ENCODE measurements at regions not wholly inside any gene's neighbourhood (a gene's known extent, or its start where the extent isn't known, plus 50 kb on each side); places are given as distances from the start of the nearest gene placed in this dataset.

DNA sequence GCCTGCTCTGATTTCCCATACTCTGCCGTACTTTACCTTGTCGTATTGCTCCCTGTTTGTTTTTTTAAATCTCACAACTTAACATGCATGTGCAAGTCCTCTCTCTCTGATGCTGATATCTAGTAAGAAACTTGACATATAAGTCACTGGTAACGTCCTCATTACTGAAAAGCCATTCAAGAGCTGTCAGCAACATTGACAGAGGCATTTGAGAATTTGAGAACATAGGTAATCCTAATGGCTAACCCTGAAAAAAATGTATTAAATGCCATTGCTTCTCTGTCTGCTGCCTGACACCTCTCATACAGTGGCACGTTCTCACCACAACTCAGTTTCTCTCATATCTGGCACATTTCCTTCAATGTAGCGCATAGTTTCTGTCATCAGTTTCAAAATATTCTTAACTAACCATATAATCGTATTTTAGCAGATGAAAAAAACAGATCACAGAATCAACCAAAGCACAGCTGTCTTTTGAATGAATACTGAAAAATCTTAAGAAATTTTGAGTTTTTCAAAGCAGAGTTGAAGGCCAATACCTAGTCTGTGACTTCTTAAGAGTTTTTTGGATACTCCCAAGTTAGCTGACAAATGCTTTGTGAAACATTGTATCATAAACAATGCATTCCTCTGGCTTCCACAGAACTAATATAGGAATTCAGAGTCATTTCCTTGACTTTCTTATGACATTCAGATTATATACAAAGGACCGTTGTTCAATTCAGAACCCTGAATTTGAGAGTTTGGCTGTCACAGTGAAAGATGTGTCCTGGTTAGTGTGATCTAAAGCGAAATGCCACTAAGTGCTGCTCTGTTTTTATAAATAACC is 996.4 kb downstream of the C4orf33 start:
- DNase-seq: no peak

DNA sequence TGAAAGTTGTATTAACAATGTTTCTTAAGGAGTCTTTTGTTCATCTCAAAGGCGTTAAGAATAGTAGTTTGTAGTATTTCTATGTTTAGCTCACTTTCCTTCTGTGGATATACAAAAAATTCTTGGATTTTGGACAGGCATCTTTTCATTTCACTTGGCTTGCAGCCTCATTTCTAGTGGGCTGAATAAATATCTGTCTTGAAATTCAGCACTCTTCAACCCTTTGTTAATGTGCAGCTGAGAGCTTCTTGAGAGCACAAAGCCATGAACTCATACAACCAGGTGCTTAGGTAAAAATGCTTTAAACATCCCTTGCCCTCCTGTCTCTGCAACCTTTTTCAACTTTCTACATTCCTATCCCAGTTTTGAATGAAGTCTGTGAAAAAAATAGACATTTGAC is 1003.2 kb downstream of the C4orf33 start:
- no peak for DNase-seq

DNA sequence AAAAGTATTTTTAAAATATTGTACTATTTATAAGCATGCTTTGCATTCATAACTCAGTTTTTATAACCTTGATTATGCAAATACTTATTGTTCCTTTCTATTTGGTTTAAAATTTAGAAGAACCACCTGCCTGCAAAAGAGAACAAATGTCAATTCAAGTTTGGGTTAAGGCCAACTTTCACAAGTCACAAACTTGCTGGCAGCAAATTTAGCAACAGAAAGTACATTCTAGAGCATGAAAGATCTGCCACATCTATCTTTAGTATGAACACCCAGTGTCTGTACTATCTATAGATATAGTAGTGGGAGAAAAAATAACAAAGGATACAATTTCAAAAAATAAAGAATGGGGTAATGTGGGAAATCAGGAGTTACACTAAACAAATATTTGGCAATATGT is 1014.2 kb downstream of the C4orf33 start:
- DNase-seq: peak; percentile 62

DNA sequence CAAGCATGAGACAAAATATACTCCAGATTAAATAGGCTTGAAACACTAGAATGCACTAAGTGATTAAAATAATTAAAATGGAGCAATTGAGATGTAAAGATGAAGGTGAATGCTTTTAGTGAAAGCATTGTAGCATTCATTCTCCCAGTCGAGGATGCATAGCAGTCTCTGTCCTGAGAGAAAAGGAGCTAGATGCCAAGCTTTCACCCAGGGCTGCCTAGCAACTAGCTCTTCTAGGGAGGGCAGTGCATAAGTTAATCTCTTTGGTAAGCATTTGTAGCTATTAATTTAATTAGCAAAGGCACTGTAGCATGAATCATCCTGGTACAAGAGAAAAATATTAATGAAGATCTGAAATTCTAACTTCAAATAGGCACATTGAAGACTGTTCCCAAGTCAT is 1014.8 kb downstream of the C4orf33 start:
- peak; percentile 5 for DNase-seq

DNA sequence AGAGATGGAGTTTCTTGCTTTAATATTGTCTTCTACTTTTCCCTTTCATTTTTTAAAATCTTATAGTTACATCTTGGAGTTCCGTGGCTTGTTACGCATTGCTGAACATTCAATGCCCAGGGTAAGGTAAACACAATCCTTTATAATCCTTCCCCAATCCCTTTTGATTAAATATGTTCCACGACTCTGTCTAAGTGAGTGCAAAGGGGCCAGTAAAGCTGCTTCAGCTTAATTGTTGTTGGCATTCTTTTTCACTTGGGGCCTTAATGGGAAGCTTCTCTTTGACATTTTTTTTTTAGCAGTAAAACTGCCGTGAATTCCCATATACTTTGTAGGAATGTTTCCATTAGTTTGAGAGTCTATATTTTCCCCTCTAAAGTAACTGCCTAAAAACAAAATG is 1028.1 kb downstream of the C4orf33 start:
- DNase-seq: no peak

DNA sequence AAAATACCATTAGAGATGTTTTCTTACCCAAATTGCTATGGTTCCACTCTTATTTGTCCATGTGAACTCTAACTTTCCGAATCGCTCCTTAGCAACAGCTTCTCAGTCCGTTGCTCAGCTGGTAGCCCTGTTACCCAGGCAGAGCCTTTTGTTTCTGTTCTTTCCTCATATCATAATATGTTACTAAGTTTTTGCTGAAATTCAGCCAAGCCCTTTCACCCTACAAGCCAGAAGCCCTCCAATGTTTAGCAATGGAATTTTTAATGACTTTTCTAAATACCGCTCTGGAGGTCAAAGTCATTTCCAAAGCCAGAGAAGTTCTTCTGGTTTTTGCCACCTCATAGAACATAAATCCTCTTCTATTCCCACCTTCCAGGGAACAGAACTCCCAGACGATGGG is 1029.5 kb downstream of the C4orf33 start:
- no peak for DNase-seq

DNA sequence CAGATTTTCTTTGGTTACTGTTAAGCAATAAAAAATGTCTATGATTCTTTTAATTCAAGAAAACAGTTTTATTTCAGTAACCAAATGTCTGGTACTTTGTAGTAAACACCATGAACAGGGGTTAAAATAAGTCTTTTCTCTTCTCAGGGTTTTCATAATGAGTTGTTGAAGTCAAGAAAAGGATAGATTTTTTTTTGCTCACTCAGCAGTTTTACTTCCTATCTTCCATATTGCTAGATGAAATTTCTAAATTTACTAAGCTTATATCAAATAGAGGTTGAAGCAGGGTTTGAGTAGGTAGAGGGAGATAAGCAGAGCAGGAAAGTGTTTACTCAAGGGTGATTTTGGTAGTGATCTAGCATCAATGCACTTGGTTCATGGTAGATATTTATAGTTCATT is 1031.3 kb downstream of the C4orf33 start:
- DNase-seq: no peak

DNA sequence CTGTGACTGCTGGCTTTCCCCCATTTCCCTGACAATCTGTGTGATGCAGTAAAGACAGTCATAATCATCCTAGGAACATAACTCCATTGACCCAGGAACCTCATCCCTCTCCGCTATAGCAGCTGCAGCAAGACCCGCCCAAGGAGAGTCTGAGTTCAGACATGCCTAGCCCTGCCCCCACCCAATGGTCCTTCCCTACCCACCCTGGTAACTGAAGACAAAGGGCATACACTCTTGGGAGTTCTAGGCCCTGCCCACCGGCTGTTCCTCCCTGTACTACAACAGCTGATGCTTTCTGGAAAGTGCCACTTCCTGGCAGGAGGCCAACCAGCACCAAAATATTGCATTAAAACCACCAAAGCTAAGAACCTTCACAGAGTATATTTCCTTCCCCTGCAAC is 1035.6 kb downstream of the C4orf33 start:
- no peak for DNase-seq

DNA sequence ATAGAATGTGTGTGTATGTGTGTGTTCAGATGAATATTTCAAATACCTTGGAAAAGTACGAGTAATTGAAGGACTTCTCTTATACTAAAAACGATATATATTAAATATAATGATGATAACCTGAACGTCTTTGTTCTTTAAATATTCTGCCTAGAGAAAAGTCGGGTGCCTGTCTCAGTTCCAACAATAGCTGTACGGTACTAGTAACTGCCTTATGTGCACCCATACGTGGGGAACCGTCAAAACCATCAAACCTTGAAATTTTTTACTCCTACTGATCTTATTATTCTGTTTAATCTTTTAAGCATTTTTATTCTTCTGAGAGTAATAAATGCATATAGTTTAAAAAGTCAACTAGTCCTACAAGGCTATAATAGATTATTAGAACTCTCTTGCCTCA is 1045.7 kb downstream of the C4orf33 start:
- DNase-seq: no peak

DNA sequence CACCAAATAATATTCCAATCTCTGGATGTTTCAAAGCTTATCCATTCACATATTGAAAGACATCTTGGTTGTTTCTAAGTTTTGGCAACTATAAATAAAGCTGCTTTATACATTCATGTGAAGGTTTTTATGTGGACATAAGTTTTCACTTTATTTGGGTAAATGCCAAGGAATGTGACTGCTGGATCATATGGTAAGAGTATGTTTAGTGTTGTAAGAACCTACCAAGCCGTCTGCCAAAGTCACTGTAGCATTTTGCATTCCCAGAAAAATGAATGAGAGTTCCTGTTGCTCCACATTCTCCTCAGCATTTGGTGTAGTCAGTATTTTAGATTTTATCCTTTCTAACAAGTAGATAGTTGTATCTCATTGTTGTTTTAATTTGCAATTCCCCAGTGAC is 1047.7 kb downstream of the C4orf33 start:
- no peak for DNase-seq

DNA sequence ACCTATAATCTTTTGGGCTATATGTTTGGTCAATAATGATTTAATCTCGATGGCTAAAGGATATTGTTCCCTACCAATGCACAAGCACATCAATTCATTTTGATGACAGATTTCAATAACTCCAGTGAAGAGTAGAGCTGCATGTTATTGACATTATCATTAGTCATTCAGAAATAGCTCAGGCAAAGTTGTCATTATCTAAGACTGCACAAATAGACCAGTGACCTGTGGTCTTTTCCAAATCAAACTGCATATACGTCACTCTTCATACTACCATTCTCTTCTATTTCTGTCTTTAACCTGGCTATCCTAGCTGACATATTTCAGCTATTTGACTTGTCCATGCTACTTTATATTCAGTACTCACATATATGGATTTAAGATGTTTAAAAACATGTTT is 1050.8 kb downstream of the C4orf33 start:
- no peak for DNase-seq

DNA sequence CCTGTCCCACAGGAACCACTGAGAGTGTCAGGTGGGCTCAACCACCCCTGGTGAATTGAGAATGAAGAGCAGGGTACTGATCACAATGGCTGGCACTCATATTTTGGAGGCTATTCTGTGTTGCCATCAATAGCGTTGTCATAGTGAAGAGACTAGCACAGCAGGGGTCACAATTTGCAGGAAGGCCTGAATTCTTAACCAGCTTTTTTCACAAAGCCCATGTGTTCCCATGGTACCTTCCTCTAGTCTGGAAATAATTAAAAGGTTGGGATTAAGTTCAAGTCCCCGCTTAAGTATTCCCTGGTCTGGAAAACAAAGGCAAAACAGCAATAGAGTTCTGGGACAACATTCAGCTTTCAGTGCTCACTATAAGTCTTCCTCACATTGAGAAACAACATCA is 1051.7 kb downstream of the C4orf33 start:
- DNase-seq: no peak

DNA sequence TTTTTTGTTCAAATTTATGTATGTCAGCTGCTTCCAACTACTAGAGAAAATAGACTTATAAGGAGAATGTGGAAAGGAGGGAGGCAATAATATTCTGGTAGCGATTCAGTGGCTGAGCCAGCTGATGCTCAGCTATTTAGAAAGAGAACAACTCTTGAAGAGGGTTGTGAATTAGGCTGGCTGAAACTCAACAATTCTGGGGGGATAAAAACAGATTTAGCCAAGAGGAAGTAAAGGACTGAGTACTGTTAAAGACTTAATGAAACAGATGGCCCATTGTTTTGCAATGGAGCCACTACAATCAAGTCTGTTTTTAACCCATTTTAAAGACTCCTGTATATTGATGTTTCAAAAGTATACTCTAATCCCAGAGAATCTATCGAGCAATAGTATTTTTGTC is 1058.9 kb downstream of the C4orf33 start:
- DNase-seq: no peak

DNA sequence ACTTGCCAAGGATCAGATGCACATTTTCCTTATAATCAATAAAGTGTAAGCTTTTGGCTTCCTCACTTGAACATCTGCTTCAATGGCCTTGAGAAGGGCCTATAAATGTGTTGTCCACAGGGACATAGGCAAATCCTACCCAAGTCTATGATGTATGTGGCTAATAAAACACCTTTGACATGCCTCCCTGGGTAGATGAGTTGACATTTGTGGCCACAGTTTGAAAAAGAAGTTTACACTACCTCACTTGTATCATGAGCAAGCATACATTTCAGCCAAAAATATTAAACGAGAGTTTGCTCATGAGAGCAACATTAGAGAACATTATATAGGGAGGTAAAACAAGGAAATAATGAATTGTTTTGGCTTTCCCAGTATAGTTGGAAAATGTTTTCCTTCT is 1067.7 kb downstream of the C4orf33 start:
- DNase-seq: no peak

DNA sequence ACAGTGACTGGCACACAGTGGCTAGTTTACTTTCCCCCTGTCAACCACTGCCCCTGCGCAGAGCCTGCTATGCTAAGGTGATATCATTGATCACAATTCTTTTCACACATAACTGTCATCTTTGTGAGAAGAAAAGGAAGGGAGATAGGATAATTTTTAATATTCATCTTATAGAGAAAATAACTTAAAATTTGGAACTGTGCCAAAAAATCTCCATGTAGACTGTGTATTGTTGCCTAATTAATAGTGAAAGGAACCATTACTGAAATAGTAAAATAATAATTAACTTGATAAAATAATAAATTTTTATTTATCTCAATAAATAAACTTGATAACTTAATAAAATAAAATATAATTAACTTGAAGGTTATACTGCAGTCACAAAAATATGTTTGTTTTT is 1069.4 kb downstream of the C4orf33 start:
- no peak for DNase-seq

DNA sequence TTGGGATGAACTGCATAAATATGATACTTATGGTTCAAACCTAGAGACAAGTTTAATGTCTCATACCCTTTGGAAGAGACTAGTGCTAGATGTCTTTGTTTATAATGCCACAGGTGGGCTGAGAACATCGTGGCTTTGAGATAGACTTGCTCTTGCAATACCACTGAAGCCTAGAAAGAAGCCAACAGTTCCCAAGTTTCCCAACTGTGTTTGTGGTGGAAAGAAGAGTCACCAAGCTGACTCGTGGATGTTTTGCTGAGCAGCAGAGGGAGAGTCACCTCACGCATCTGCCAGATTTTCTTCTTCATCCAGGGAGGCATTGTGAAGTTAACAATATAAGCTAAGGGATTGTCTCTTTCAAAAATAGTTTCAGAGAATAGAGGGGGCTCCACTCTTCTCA is 1076.2 kb downstream of the C4orf33 start:
- DNase-seq: no peak

DNA sequence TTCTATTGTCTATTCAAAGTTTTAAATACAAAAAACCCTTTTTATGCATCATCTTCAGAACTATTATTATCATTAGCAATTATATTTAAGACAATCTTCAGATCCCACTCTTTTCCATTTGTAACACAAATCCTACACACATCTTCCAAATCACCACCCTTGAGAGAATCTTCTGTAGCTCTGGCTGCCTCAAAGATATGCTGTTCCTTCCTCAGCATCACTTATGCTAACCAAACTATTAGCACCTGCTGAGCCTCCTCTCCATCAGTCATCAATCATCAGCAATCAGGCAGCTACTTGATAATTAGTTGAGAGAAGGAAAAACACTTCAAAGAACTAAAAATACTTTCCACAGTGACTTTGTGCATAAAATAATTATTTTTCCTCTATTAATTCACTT is 1082.2 kb downstream of the C4orf33 start:
- no peak for DNase-seq

DNA sequence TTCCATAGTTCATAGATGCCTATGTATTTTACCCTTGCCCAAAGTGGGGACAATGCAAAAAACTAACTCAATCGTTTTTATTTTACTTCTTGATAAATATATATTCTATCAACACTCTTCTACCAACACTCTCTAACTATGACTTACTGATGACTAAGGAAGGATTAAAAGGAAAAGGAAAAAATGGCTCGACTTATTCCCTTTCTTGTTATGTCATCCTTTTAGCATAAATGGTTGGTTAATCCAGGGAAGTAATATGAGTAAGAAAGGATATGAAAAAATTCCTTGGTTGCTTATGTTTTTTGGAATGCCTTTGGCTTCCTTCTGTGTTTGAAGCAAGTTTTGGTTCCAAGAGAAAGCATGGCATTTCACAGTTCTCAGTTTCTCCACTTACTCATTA is 1087.1 kb downstream of the C4orf33 start:
- no peak for DNase-seq

DNA sequence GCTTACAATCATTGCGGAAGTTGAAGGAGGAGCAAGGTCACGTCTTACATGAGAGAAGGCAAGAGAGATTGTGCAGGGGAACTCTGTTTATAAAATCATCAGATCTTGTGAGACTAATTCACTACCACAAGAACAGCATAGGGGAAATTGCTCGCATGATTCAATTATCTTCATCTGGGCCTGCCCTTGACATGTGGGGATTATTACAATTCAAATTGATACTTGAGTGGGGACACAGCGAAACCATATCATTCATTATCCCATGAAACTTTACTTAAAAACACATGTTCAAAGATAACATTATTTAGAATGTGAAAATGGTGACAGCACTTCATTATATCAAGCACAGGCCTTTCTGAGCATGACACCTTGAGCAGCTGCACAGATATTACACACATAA is 1087.8 kb downstream of the C4orf33 start:
- no peak for DNase-seq

DNA sequence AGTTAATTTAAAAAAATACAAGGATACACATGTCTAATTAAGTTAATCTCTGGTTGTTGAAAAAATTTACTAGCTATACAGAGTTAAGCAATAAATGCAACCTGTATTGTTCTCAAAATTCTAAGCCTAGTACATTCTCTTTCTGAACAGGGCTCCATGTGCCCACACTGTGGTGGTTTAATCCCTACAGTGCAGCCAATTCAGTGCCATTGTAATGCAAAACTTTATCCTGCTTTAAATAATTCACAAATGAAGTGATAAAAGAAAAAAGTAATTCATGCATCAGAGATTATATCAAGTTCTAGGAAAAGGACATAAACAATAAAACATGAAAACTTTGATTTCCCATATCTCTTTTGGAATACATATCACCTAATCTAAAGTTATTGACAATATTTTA is 1089.2 kb downstream of the C4orf33 start:
- no peak for DNase-seq

DNA sequence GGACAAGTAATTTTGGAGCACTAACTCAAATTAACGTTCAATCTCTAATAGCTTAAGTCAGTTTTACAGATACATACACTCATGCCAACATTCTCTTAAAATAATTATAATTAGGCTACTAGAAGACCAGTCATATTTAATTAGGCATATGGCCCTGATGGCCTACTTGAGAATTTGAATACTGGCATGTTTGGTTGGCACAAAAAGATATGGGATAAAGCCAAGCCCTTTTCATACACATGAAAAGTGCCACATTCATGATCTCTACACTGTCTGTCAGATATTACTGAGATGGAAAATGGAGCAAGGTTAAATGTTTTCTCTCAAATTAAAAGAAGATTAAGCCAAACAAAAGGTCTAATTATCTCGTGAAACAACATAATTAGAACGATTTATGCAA is 1091.0 kb downstream of the C4orf33 start:
- DNase-seq: no peak

DNA sequence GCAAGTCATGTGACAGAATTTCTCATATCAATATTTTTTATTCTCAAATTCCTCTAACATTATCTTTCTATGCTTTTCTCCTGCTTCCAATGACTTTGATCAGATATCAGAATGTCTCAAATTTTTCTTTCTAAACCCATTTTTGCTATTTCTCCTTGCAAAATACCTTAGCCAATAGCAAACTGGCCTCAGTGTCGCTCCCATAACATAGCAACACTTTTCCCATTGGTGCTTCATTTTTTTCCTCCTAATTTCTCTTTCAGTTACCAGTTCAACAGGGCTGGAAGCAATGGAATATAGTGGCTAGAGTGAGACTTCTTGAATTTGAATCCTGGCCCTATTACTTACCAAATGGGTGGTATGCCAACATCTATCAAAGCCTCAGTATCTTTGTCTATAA is 1091.6 kb downstream of the C4orf33 start:
- DNase-seq: no peak

DNA sequence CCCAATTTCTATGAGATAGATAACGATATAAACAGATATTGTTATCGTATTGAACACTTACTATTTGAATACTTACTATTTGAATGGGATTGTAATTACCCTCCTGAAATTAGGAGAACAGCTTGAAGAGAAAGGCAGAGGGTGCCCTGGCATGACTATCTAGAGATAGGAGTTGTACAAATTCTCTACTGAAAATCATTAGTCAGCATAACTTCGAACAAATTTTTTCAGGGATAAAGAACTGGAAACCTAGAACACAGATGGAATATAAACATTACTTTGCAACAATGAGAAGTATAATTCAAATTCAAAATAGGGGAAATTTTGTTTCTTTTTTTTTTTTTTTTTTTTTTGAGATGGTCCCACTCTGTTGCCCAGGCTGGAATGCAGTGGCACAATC is 1096.8 kb downstream of the C4orf33 start:
- DNase-seq: no peak

DNA sequence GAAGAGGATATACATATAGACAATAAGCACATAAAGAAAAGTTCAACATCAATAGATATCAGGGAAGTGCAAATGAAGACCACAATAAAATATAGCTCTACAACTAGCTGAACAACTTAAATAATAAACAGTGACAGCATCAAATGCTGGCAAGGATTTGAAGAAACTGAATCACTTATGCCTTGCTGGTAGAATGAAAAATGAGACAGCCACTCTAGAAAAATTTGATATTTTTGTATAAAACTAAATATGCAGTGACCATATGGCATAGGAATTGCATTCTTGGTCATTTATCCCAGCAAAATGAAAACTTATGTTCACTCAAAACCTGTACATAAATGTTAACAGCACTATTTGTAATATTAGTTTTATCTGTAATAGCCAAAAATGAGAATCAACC is 1102.0 kb downstream of the C4orf33 start:
- DNase-seq: no peak

DNA sequence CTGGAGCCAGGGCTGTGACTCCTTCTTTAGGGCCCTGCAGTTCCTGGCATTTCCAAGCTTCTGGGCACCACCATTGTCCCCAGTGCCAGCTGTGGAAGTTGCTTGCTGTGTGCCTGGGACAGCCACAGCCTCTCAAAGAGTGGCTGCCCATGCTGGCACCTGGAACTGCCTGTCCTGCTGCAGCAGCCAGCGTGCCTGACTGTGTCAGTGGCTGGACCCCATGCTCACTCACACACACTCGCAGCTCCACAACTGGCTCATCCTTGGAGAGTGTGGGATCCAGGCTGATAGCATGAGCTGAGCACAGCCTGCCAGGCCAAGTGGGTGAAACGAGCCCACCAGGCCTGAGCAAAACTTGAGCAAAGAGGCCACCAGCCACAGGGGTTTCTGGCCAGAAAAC is 1107.6 kb downstream of the C4orf33 start:
- no peak for DNase-seq

DNA sequence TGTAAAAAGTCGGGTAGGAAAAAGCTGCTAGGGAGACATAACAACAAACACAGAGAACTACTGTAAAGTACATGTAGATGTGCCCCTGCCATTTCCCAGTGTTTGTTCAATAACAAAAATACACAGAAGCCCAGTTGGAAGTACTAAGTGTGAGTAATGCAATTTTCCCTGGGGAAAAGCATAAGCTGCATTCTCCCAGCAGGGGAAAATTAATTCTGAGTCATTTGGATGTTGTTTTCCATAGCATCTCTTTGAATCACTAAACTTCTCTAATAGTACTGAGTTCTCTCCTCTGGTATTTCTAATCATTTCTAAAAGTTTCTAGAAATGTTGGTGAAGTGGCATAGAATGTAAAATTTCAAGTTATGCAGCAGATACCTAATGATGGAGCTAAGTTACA is 1114.9 kb downstream of the C4orf33 start:
- no peak for DNase-seq

All from RPMI8226 (cell line).